ENCODE measurements at regions not wholly inside any gene's neighbourhood (a gene's known extent, or its start where the extent isn't known, plus 50 kb on each side); places are given as distances from the start of the nearest gene placed in this dataset.

DNA sequence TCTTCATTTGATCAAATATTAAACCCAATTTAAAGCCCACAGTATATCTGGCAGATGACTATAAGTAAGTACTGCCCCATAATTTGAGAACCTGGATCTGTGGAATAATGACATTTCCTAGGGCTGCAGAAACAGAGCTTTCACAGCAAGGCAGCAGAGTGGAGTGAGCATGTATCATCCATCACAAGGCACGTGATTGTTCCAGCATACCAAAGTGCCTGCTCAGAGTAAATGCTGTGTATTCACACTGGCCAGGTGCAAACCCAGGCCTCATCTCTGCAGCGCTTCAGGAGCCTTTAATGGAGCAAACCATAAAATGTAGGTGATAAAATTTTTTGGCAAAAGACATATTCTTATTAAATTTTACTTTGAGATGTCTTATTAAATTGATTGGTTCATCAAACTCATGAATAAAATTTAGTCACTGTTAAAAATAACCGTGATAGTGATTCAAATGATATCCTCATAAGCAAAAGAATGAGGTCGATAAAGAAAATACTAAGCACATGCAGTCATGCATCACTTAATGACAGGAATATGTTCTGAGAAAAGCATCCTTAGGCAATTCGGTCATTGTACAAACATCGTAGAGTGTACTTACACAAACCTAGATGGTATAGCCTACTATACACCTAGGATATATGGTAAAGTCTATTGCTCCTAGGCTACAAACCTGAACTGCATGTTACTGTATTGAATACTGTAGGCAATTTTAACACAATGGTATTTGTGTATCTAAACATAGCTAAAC is 99.3 kb upstream of the SLC24A5 start:
- no peaks in the 10 kb centered on the region for H3K27me3 Mint-ChIP-seq (ENCODE audit: insufficient read depth, unreplicated experiment)
- BruUV-seq (replicated peaks): no TSS peak
- no peaks in the 10 kb centered on the region for H3K36me3 Mint-ChIP-seq (ENCODE audit: insufficient read depth, unreplicated experiment)
- H3K27ac Mint-ChIP-seq (ENCODE audit: low read depth, unreplicated experiment): no peak overlapping the region
- ChIA-PET CTCF (interaction anchor here (0.6 kb wide), 1 partner anchor 31 kb away, joined by 3 read pairs; no protein-coding TSS in a partner anchor), POLR2A (interaction anchor here (0.6 to 1.6 kb wide), 5 partner anchors 9 to 285 kb away, joined by 3 read pairs; no protein-coding TSS in a partner anchor)
- H3K9me3 Mint-ChIP-seq (ENCODE audit: unreplicated experiment): no peaks in the 10 kb centered on the region
- TF ChIP-seq, protein P1, sequence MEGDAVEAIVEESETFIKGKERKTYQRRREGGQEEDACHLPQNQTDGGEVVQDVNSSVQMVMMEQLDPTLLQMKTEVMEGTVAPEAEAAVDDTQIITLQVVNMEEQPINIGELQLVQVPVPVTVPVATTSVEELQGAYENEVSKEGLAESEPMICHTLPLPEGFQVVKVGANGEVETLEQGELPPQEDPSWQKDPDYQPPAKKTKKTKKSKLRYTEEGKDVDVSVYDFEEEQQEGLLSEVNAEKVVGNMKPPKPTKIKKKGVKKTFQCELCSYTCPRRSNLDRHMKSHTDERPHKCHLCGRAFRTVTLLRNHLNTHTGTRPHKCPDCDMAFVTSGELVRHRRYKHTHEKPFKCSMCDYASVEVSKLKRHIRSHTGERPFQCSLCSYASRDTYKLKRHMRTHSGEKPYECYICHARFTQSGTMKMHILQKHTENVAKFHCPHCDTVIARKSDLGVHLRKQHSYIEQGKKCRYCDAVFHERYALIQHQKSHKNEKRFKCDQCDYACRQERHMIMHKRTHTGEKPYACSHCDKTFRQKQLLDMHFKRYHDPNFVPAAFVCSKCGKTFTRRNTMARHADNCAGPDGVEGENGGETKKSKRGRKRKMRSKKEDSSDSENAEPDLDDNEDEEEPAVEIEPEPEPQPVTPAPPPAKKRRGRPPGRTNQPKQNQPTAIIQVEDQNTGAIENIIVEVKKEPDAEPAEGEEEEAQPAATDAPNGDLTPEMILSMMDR (IDR thresholded peaks at IDR 0.05; ENCODE audit: unreplicated experiment): no peak
- intact Hi-C loops (cut with micrococcal nuclease): loop anchor here (5.0 kb wide), 1 partner anchor 66 kb away; no protein-coding TSS in a partner anchor
- no peak overlapping the region for H3K4me3 Mint-ChIP-seq (ENCODE audit: unreplicated experiment)
- DNase-seq (ENCODE audit: unreplicated experiment): no peak
- H3K4me1 Mint-ChIP-seq (ENCODE audit: insufficient read depth, unreplicated experiment): peaks cover 11% of the 10 kb centered on the region

DNA sequence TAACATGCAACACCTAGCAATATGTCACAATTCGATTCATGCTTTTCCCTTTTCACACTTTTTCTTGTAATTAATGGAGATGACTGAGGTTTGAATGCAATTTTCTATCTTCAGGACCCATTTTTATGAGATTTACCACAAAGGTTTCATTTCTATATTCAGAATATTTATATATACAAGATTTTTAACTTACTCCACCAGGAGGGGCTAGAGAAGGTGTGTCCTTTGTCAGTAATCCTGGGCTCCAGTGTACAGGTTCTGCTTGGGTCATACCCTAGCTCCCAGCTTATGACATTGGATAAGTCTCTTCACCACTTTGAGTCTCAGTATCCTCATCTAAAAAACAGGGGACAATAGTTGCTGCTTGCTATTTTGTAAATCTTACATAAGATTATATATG is 95.7 kb upstream of the SLC24A5 start:
- no peak overlapping the region for H3K4me3 Mint-ChIP-seq (ENCODE audit: unreplicated experiment)
- CTCF ChIA-PET: interaction anchor here (0.7 to 1.4 kb wide), 2 partner anchors 60 to 600 kb away, joined by 3 to 4 read pairs; no protein-coding TSS in a partner anchor
- H3K9me3 Mint-ChIP-seq (ENCODE audit: unreplicated experiment): no peaks in the 10 kb centered on the region
- intact Hi-C loops (cut with micrococcal nuclease): no loop called here
- POLR2A ChIA-PET: interaction anchor here (0.6 kb wide), 1 partner anchor 451 kb away, joined by 3 read pairs; no protein-coding TSS in a partner anchor
- no peaks in the 10 kb centered on the region for H3K36me3 Mint-ChIP-seq (ENCODE audit: insufficient read depth, unreplicated experiment)
- no peak overlapping the region for H3K27ac Mint-ChIP-seq (ENCODE audit: low read depth, unreplicated experiment)
- H3K4me1 Mint-ChIP-seq (ENCODE audit: insufficient read depth, unreplicated experiment): no peaks in the 10 kb centered on the region
- BruUV-seq (replicated peaks): no TSS peak
- no peaks in the 10 kb centered on the region for H3K27me3 Mint-ChIP-seq (ENCODE audit: insufficient read depth, unreplicated experiment)
- TF ChIP-seq, protein P1 (IDR thresholded peaks at IDR 0.05; ENCODE audit: unreplicated experiment): peak; percentile 28
- peak; percentile 20 for DNase-seq (ENCODE audit: unreplicated experiment)

DNA sequence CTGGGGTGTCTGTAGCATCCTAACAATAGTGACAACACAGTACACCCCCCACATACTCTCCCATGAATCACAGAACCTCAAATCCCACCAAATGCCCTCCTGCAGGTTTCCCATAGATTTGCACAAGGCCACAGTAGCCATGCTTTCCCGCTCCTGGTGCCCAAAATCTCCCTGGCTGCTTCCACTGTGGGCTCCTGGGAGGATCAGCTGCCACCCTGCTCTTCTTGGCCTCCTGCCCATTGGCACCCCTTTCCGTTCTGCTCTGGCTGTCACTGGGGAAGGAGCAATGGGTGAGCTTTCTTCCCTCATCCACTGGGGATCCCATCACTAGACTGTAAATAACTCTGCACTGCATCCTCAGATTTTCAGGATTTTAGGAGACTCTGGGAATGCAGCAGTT is 92.1 kb upstream of the SLC24A5 start:
- TF ChIP-seq, protein P1 (IDR thresholded peaks at IDR 0.05; ENCODE audit: unreplicated experiment): no peak
- no TSS peak for BruUV-seq (replicated peaks)
- H3K27ac Mint-ChIP-seq (ENCODE audit: low read depth, unreplicated experiment): no peak overlapping the region
- intact Hi-C loops (cut with micrococcal nuclease): no loop called here
- no peak for DNase-seq (ENCODE audit: unreplicated experiment)
- H3K27me3 Mint-ChIP-seq (ENCODE audit: insufficient read depth, unreplicated experiment): no peaks in the 10 kb centered on the region
- peaks cover 5% of the 10 kb centered on the region for H3K4me1 Mint-ChIP-seq (ENCODE audit: insufficient read depth, unreplicated experiment)
- H3K4me3 Mint-ChIP-seq (ENCODE audit: unreplicated experiment): no peak overlapping the region
- CTCF ChIA-PET: no interaction called here
- no peaks in the 10 kb centered on the region for H3K9me3 Mint-ChIP-seq (ENCODE audit: unreplicated experiment)
- POLR2A ChIA-PET: no interaction called here
- no peaks in the 10 kb centered on the region for H3K36me3 Mint-ChIP-seq (ENCODE audit: insufficient read depth, unreplicated experiment)

DNA sequence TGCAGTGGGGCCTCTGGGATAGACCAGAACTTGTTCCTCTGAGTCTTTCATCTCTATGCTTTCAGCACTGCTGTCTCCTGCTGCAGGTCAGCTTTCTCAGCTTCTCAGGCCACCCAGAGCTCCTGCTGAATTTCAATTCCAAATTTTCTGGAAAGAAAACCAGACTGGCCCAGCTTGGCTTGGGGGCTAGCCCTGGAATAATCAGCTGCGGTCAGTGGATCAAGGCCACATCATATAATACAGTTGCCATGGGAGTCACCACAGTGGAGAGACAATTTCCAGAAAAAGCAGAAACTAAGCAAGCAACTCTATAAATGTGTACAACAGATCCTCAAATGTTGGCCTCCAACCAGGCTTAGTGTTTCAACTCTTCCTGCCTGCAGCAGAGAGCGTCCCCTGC is 91.1 kb upstream of the SLC24A5 start:
- BruUV-seq (replicated peaks): no TSS peak
- Mint-ChIP-seq H3K4me3 (ENCODE audit: unreplicated experiment) (no peak overlapping the region), H3K36me3 (ENCODE audit: insufficient read depth, unreplicated experiment) (no peaks in the 10 kb centered on the region), H3K27me3 (ENCODE audit: insufficient read depth, unreplicated experiment) (no peaks in the 10 kb centered on the region), H3K4me1 (ENCODE audit: insufficient read depth, unreplicated experiment) (peaks cover 5% of the 10 kb centered on the region), H3K9me3 (ENCODE audit: unreplicated experiment) (no peaks in the 10 kb centered on the region), H3K27ac (ENCODE audit: low read depth, unreplicated experiment) (no peak overlapping the region)
- POLR2A ChIA-PET: no interaction called here
- intact Hi-C loops (cut with micrococcal nuclease): no loop called here
- CTCF ChIA-PET: no interaction called here
- DNase-seq (ENCODE audit: unreplicated experiment): no peak
- TF ChIP-seq, protein P1 (IDR thresholded peaks at IDR 0.05; ENCODE audit: unreplicated experiment): no peak

Data from MCF 10A (cell line).